GM18907 (cell line): ENCODE measurements at regions not wholly inside any gene's neighbourhood (a gene's known extent, or its start where the extent isn't known, plus 50 kb on each side); places are given as distances from the start of the nearest gene placed in this dataset.

Experiments used
- ATAC-seq: cut with Tn5 transposase; IDR thresholded peaks from one replicate; pipeline ENCODE4 v1.9.1; 2021; ENCODE audit warnings: mild to moderate bottlenecking, moderate library complexity; ENCODE audit not compliant: unreplicated experiment

DNA sequence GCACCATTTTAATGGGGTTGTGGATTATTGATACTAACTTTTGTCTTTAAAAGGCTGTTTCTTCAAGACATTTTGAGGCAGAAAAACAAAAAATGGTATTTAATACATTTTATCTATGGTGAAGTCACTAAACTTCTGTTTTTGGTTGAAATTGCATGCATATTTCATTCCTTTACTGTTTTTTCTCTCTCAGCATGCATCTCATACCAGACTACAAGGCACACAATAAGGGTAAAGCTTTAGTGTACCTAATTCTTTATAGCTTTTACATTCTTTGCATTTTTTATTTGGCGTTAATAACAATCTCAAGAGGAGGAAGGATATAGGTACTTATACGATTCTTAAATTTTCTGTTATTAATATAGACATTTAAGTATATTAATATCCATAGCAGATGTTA, 151.0 kb upstream of the DKK2 start:
- ATAC-seq = no peak

DNA sequence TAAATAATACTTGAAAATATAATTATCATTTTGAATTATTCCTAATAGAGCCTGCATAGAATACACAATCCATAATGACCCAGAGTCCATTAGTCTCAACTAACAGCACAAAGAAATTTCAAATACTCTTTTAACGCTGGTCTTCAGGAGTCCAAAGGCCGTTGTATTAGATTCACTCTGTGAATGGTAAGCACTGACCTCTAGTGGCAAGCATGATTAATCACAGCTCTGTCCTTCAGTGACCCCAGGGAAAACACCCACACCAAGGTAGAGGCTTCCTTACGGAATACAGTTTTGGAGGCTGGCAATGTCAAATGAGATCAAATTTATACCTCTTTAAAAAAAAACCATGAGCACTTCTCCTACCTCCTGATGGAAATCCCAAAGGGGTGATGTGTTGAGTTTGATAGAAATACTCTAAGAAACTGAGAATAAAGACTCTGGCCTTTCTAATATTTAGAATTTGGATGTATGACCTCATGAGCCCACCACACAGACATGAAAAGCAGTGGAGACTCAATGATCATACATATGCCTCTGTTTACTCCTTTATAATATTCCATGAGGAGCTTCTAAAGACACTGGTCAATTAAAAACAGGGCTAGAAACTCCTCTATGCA, 147.2 kb upstream of the DKK2 start:
- peak; percentile 99 for ATAC-seq

DNA sequence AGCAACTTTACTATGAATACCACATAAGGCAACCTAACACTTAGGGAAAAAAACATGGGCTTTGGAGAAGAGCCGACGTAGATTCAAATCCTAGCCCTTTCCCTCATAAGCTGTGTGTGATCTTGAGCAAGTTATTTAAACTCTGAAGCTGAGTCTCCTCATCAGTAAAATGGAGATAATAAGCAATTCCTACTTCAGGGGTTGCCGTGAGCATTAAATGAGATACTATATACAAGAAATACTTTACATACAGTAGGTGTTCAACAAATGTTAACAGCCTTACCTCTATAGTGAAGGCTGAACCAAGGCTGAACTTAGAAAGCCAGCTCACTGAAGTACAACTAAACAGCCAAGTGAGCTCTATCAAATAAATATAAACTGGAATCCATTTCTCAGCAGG, 146.2 kb upstream of the DKK2 start:
- ATAC-seq = no peak

DNA sequence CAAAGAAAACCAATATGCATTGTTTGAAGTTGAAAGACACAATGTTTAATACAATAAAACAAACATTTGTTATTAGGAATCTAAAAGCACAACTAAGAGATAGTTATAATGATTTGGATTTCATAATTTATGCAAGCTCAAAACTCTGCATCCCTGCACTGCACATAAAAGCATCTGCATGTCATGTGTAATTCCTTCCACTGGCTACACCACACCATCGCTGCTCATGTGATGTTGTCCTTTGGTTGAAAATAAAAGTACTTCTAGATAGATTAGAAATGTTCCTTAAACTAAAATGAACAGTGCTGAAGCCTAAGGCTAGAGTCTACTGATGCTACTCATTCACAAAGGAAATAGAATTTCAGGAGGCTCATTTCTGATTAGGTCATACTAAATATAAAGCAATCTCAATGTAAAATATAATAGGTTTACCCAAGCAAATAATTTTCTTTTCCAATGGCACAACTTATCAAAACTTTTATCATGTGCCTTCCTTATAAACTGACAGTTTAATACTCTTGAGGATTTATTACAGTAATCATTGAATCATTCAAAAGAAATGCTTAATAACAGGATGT, 130.8 kb upstream of the DKK2 start:
- no peak for ATAC-seq

DNA sequence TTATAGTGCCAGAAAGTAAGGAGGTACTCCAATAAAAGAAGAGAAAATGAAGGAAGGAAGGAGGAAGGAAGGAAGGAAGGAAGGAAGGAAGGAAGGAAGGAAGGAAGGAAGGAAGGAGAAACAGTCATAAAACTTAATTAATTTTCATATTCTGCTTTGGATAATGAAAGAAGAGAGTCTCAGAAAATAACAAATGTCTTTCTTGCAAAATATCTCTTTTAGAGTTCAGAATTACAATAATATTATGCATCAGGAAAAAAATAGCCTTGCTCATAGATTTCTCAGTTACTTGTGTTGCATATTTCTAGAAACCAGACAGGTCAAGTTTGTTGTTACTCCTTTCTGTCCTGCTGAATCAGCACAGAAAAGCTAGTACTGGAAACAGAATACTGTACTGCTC, 130.1 kb upstream of the DKK2 start:
- no peak for ATAC-seq

DNA sequence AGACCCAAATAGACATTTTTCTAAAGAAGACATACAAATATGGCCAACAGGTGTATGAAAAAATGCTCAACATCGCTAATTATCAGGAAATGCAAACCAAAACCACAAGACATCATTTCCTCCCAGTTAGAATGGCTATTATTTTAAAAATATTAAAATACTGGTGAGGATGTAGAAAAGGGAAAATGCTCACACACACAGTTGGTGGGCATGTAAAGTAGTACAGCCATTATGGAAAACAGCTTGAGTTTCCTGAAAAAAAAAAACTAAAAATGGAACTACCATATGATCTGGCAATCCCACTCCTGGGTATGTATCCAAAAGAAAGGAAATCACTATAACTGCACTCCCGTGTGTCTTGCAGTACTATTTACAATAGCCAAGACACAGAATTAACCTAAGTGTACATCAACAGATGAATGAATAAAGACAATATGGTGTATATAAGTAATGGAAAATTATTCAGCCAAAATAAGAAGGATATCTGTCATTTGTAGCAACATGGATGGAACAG, 128.9 kb upstream of the DKK2 start:
- no peak for ATAC-seq

DNA sequence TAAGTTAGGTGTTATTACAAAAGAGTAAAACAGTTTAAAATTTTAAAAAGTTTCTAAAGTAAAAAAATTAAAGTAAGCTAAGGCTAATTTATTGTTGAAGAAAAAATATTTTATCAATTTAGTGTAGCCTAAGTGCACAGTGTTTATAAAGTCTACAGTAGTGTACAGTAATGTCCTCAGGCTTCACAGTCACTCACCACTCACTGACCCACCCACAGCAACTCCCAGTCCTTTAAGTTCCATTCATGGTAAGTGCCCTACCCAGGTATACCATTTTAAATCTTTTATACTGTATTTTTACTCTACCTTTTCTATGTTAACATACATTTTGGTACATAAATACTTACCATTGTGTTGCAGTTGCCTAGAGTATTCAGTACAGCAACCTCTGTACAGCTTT, 120.3 kb upstream of the DKK2 start:
- ATAC-seq = no peak

DNA sequence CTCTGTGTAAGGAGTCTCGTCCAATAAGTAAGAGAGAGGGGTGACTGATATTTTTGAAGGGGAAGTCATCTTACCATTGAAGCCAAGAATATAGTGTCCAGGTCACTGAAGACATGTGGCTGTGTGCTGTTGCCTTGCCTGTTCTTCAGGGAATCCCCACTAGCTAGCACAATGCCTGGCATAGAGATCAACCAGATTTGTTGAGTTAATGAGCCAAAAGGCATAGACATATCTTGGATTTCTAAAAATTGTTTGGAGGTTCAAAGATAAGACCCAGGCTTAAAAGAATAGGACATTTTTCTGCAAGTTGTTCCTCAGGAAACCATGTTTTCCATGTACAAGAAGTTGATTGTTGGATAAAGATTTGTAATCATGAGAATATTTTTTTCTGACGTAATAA, 119.3 kb upstream of the DKK2 start:
- no peak for ATAC-seq

DNA sequence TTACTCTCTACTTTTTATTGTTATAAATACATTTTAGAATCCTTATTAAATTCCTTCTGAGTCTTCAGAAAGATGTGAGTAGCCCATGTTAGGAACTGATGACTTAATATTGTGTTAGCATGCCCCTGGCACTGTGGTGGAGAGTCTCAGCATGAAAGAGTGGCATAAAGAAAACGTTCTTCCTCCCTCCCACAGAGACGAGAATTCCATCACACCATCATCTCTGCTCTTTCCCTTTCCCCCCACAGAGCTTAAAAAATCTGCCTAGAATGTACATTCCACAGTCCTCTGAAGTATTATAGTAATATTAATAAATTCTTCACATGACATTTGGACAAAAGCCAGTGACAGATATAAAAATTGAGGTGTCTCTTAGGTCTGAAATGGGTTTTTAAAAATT, 117.8 kb upstream of the DKK2 start:
- no peak for ATAC-seq

DNA sequence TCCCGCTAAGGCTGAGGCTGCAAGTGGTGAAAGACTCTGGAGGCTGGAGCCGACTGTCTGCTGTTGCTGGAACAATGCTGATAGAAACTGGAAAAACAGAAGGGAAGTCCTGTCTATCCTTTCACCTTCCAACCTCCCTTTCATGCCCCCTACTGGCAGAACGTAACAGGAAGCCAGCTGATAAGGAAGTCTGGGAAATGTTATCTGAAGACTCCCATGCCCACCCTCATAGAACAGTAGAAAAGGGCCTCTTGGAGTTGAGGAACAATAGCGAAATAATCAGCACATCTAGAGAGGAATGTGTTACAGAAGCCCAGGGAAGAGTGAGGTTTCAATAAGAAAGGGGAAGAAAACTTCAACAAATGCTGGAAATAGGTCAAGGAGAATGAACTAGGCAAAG, 117.1 kb upstream of the DKK2 start:
- no peak for ATAC-seq

DNA sequence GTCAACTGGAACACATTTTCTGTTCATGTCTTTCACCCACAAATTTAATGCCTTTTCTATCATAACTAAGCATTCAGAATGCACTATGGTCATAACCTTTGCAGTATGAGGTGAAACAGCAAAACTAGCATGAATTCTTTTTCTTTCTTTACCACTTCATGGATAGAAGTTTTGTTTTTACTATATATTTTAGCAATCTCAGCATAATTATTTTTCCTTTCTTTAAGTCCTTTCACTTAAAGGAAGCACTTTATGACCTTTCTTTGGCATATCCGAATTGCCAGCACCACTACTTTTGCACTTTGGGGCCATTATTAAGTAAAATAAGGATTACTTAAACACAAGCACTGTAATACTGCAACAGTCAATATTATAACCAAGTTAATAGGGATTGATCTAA, 115.1 kb upstream of the DKK2 start:
- ATAC-seq = no peak

DNA sequence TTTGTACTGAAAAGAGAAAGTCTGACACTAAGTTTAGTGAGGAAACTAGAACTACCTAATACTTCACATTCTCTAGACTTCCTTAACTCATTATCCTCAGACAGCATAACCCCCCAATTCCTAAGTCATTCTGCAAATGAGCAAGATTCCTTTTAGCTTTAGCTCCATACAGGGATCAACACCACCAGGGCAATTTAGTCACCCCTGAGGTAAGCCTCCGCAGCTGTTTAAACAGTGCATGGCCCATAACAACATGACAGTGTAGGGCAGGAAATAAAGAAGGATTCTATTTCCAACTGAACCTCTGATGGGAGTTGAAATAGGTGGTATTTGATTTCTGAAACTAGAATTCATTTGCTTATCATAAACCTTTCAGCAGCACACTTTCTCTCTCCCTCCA, 112.8 kb upstream of the DKK2 start:
- ATAC-seq = no peak

DNA sequence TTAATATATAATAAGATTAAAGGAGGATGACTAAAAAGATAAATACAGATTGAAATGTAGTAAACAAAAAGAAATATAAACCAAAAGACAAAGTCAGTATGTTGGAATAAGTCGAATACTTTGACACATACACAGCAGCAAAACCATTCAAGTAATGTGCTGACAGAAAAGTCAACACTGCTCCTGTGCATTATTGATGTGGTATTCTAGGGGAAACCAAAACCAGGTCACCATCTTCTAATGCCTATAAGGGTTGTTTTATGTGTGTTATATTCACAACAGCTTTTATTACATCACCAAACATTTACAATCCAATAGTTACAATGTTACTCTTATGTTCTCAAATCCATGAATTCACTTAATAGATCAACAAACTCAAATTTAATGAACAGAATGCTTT, 111.8 kb upstream of the DKK2 start:
- ATAC-seq = no peak

DNA sequence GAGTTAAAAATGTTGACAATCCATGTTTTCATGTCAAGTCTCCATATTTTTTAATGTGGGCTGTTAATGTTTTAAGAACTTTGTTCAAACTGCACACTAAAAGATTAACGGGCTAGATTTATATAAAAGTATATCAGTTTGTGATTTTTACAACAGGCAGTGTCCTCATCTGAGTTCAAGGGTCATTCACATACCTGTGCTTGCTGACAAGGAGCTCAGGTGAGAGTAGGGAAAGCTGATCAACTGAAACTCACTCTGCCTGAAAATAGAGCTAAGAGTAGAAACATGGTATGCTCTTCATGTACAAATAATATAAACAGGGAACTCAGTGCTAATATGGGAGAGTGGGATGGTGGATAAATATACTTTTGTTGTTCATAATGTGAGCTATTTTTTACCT, 102.3 kb upstream of the DKK2 start:
- no peak for ATAC-seq

DNA sequence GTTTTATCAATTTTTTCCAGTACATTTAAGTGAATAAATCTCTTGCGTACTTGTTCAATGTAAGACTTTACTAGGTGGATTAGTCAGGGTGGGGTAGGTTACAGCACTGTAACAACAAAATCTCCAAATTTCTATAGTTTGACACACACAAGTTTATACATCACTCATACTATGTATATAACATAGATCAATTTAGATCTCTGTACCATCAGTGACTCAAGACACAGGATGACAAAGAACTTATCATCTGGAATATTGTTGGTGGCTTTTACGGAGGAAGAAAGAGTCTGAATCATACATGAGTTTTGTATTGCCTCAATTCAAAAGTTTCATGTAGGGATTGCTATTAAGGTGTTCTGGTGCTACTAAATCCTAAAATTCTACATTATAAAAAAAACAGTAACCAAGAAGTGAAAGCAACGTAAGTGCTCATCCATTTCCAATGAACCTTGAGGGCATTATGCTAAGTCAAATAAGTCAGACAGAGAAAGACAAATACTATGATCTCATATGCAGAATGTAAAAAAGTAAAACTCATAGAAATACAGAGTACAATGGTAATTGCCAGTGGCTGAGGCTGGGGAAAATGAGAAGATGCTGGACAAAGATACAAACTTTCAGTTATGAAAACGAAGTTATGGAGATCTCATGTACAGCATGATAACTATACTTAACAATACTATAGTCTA, 98.0 kb upstream of the DKK2 start:
- no peak for ATAC-seq

DNA sequence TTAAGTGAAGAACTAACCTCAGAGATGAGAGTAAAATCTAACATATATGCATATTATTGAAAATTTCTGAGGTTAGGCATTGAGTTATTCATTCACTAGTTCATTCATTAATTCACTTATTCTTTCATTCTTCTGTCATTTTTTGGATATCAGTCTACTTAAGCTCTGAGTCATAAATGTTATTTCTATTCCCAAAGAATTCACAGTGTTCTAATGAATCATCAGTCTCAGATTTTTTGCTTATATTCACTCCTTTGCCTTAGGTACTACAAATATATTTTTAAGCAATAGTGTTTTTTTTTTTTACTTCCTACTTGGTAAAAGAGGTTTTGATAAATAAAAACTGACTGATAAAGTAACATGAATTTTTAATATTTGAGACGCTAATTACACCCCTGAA, 95.2 kb upstream of the DKK2 start:
- no peak for ATAC-seq

DNA sequence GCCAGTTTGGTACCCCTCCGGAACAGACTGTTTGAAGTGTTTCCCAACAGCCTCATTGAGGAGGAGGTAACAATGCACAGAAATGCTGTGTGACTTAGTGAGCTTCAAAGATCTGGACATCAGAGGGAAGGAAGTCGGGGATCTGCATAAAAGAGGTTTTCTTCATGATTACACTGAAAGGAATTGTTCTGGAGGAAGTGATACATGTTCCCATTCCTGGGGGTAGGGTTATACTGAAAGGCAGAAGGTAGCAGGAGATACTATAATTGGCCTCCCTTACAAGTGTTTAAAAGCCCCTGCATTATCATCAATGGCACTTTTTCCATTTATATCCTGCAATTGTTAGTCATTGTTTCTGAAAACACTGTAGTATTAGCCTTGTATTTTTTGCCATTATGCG, 94.0 kb upstream of the DKK2 start:
- ATAC-seq = no peak

DNA sequence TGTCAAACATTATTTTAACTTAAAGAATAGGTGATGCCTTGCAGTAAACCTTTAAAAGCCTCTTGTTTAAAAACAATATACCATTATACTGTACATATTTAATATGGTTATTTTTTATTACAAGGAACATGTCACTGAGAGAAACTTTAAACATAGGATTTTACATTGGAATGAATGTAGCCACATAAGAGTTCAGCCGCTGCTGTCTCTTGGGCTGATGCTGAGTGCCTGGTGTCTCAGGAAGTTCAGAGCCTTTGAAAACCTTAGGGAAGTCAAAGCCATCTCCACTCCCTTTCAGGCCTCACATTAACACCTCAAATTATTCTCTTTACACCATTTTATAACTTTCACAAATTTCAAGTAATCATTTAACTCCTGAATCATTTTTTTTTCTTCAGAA, 93.5 kb upstream of the DKK2 start:
- no peak for ATAC-seq

DNA sequence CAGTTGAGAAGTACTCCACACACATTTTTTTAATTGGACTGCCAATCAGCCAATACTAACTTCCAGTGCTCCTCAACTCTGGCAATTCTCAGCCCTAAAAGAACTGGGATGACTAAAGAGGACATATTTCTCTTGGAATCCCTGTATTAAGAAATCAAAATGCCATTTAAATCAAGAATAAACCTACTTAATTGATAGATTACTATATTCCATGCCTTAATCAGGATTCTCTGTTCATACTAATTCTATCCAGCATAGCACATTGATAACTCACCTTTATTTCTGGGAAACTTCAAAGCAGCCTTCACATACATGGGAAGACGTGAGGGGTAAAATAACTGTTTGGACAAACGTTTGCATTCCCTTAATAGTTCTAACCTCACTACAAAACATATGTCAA, 93.0 kb upstream of the DKK2 start:
- ATAC-seq = no peak

DNA sequence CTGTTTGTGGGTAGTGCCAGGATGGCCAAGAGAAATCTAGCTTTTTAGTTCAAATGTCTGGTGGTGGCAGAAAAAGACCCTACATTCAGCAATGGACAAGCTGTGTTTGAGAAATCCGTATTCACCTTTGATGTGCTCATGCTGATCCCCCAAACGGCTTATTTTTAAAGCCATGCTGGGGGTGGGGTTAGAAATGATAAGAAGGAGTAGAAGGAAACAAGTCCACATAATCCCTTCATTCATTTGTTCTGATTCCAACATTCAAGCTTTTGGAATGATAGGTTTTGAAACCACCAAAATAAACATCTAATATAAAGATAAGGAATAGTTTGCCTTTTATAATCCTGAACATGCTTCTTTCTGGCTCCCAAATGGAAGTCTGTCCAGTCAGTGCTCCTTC, 92.0 kb upstream of the DKK2 start:
- ATAC-seq = no peak

DNA sequence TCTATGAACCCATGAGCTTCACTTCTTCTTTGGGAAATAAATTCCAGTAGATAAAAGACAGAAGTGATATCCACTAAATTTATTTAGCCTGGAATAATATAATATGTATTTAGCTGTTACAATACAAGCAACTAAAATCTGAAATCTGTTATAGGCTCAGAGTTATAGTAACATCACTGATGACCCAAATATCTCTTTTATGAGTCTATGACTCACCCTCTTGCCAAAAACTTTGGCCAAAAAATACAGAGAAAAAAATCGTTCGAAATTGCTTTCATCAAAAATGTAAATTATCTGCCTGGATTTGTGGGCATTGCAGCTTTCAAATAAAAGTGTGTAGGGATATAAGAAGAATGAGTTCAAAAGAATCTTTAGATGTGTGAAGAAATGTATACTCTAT, 89.4 kb upstream of the DKK2 start:
- no peak for ATAC-seq

DNA sequence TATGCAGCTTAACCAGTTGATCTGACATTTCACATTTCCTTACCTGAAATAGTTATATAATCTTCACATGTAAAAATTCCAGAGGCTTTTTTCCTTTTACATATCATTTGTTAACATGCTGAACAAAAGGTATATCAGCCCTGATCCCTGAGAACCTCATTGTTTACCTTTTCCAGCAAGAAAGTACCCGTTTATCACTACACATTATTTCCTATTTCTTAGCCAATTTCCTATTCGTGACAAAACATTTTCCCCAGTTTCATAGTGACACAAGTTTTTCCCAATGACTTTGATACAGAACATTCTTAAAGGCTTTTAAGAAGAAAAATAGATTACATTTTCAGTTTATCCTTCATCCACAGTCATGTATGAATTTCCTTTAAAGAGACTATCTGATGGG, 86.6 kb upstream of the DKK2 start:
- ATAC-seq = no peak

DNA sequence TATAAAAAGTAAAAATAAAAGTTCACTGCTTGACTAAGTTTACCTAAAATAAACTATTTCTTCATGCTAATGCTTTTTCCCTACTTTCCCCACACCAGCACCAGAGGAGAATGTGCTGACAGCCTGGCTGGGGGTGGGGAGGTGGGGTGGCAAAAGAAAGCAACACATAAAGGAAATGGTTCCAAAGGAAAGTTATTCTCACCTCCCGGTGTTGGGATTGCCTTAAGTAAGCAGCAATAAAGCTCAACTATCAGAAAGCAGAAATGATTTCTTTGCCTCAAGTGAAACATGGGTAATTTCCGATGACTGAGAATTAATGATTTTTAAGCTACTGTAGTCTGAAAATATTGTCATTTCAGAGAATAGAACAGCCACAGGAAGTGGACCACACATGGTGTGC, 84.5 kb upstream of the DKK2 start:
- ATAC-seq = no peak
